ENCODE measurements at regions not wholly inside any gene's neighbourhood (a gene's known extent, or its start where the extent isn't known, plus 50 kb on each side); places are given as distances from the start of the nearest gene placed in this dataset.

- DNase-seq: no peak
Measured at GRCh38 chr5:8332666-8333445, 463.9 kb downstream of the MTRR start.

GRCh38 chr5:8333485-8333884 lies 464.5 kb downstream of the MTRR start:
- no peak for DNase-seq

GRCh38 chr5:8333977-8334376 lies 465.0 kb downstream of the MTRR start:
- no peak for DNase-seq

- DNase-seq: no peak
Measured at GRCh38 chr5:8340261-8340660, 471.3 kb downstream of the MTRR start.

- no peak for DNase-seq
Measured at GRCh38 chr5:8340739-8341344, 471.9 kb downstream of the MTRR start.

- no peak for DNase-seq
Measured at GRCh38 chr5:8341406-8341805, 472.5 kb downstream of the MTRR start.

GRCh38 chr5:8347984-8348383 lies 479.0 kb downstream of the MTRR start:
- DNase-seq: no peak

- DNase-seq: no peak
Measured at GRCh38 chr5:8349855-8350254, 480.9 kb downstream of the MTRR start.

GRCh38 chr5:8350644-8351339 lies 481.8 kb downstream of the MTRR start:
- no peak for DNase-seq

- no peak for DNase-seq
Measured at GRCh38 chr5:8355981-8356380, 487.0 kb downstream of the MTRR start.

GRCh38 chr5:8360012-8360411 lies 491.1 kb downstream of the MTRR start:
- no peak for DNase-seq

- no peak for DNase-seq
Measured at GRCh38 chr5:8362495-8362894, 493.5 kb downstream of the MTRR start.

- no peak for DNase-seq
Measured at GRCh38 chr5:8363138-8363537, 494.2 kb downstream of the MTRR start.

GRCh38 chr5:8366266-8366665 lies 497.3 kb downstream of the MTRR start:
- DNase-seq: no peak

- no peak for DNase-seq
Measured at GRCh38 chr5:8376478-8376877, 507.5 kb downstream of the MTRR start.

- DNase-seq: no peak
Measured at GRCh38 chr5:8381972-8382371, 513.0 kb downstream of the MTRR start.

- no peak for DNase-seq
Measured at GRCh38 chr5:8382456-8382855, 513.5 kb downstream of the MTRR start.

- no peak for DNase-seq
Measured at GRCh38 chr5:8383616-8384015, 514.7 kb downstream of the MTRR start.

- no peak for DNase-seq
Measured at GRCh38 chr5:8386719-8387288, 517.9 kb downstream of the MTRR start.

GRCh38 chr5:8391911-8392310 lies 523.0 kb downstream of the MTRR start:
- no peak for DNase-seq

- no peak for DNase-seq
Measured at GRCh38 chr5:8393240-8393639, 524.3 kb downstream of the MTRR start.

GRCh38 chr5:8394965-8395364 lies 526.0 kb downstream of the MTRR start:
- no peak for DNase-seq

GRCh38 chr5:8396246-8396645 lies 527.3 kb downstream of the MTRR start:
- no peak for DNase-seq

GRCh38 chr5:8396756-8397155 lies 527.8 kb downstream of the MTRR start:
- DNase-seq: no peak
